ENCODE measurements at regions not wholly inside any gene's neighbourhood (a gene's known extent, or its start where the extent isn't known, plus 50 kb on each side); places are given as distances from the start of the nearest gene placed in this dataset.

GRCh38 chr2:2717406-2717805 lies 386.3 kb upstream of the MYT1L start:
- Histone ChIP-seq H3K79me2 (ENCODE audit: control insufficient read depth in 1 of 2, insufficient read depth in 2 of 2, low read length in 2 of 2) (no peaks in the 10 kb centered on the region), H2AFZ (ENCODE audit: low read length) (no peak overlapping the region), H3K79me1 (ENCODE audit: low read depth, low read length) (no peaks in the 10 kb centered on the region), H3K14ac (ENCODE audit: insufficient read length) (no peak overlapping the region), H2BK12ac (ENCODE audit: low read depth, low read length) (no peak overlapping the region), H2BK15ac (ENCODE audit: low read length) (no peak overlapping the region), H2BK20ac (ENCODE audit: low read length) (no peak overlapping the region), H2BK5ac (ENCODE audit: low read depth, low read length) (no peak overlapping the region), H2BK120ac (replicated peaks; ENCODE audit: low read depth, low read length) (no peak overlapping the region), H3K56ac (replicated peaks; ENCODE audit: insufficient read length, low read depth, low read length) (no peak overlapping the region), H3K9ac (replicated peaks in 1 of 4; ENCODE audit: extremely low read depth in 1 of 4, low read depth in 3 of 4, low read length in 3 of 4) (no peak overlapping the region), H3K18ac (ENCODE audit: extremely low read depth, low read length) (no peak overlapping the region), H3K4me1 (replicated peaks in 1 of 4; ENCODE audit: control insufficient read depth in 3 of 4, insufficient read depth in 4 of 4, low read length in 3 of 4) (no peaks in the 10 kb centered on the region), H4K91ac (replicated peaks; ENCODE audit: insufficient read length, low read length) (no peak overlapping the region), H3K4ac (replicated peaks; ENCODE audit: insufficient read length, low read depth, low read length) (no peak overlapping the region), H3K4me3 (ENCODE audit: extremely low read depth in 1 of 4, insufficient read depth in 2 of 4, low read depth in 3 of 4, low read length in 4 of 4) (no peak overlapping the region), H3K27me3 (replicated peaks in 1 of 4; ENCODE audit: control insufficient read depth in 3 of 4, extremely low read depth in 1 of 4, insufficient read depth in 3 of 4, low read length in 3 of 4) (no peaks in the 10 kb centered on the region), H4K5ac (ENCODE audit: insufficient read length, low read depth, low read length) (no peak overlapping the region), H2AK5ac (ENCODE audit: low read depth, low read length) (no peak overlapping the region), H3K27ac (ENCODE audit: low read depth, low read length) (no peak overlapping the region), H4K20me1 (replicated peaks in 1 of 2; ENCODE audit: control insufficient read depth in 1 of 2, insufficient read depth in 2 of 2, low read length in 2 of 2) (no peaks in the 10 kb centered on the region), H3K36me3 (ENCODE audit: control insufficient read depth in 2 of 4, insufficient read depth in 4 of 4, low read length in 3 of 4) (no peaks in the 10 kb centered on the region), H4K8ac (ENCODE audit: extremely low read depth, insufficient read depth, low read length) (peak overlapping the region; percentile 11; the same call in 1 of the 2 replicates), H3K9me3 (ENCODE audit: insufficient read depth in 2 of 2, low read depth in 1 of 2, low read length in 1 of 2) (no peaks in the 10 kb centered on the region), H3K23me2 (ENCODE audit: low read depth, low read length) (no peaks in the 10 kb centered on the region), H3K4me2 (ENCODE audit: insufficient read depth in 1 of 2, low read depth in 2 of 2, low read length in 2 of 2) (no peak overlapping the region), H3K23ac (ENCODE audit: insufficient read length) (no peak overlapping the region)
- DNase-seq (ENCODE audit: low read depth in 1 of 2, low spot score in 2 of 2) (no peak), FAIRE-seq (no peak)
- WGBS, 2 experiments (ENCODE audit: extremely low coverage in 1 of 2, insufficient coverage in 1 of 2, insufficient read length in 1 of 2, insufficient replicate concordance in 2 of 2, low coverage in 1 of 2, low lambda C conversion rate in 2 of 2, missing lambda C conversion rate in 1 of 2) = 74% methylated on average over 7 of the region's 7 CpGs; no CpG with 5 or more reads in 1 of the 2 experiments
- POLR2A ChIA-PET (ENCODE audit: partially characterized antibody) = no interaction called here
- CTCF ChIA-PET (ENCODE audit: partially characterized antibody) = no interaction called here
- TF ChIP-seq GTF2F1 (IDR thresholded peaks at IDR 0.05; ENCODE audit: borderline replicate concordance, low read depth, low read length) (no peak), SIX5 (IDR thresholded peaks at IDR 0.05; ENCODE audit: low read depth, low read length) (no peak), ATF2 (IDR thresholded peaks at IDR 0.05; ENCODE audit: low read length) (no peak), E2F6 (IDR thresholded peaks at IDR 0.05) (no peak), TCF12 (IDR thresholded peaks at IDR 0.05; ENCODE audit: low read depth, low read length) (no peak)

Measured in H1 (cell line).